ENCODE measurements at regions not wholly inside any gene's neighbourhood (a gene's known extent, or its start where the extent isn't known, plus 50 kb on each side); places are given as distances from the start of the nearest gene placed in this dataset.

GRCh38 chr7:111591-111990, 80.8 kb upstream of the FAM20C start:
- TF ChIP-seq CTCF (IDR thresholded peaks at IDR 0.05; ENCODE audit: poor library complexity) (no peak), EZH2phosphoT487 (IDR thresholded peaks at IDR 0.05; ENCODE audit: low read depth, severe bottlenecking, unreplicated experiment) (no peak)

Data from hepatocyte (in vitro differentiated cells).